ENCODE measurements at regions not wholly inside any gene's neighbourhood (a gene's known extent, or its start where the extent isn't known, plus 50 kb on each side); places are given as distances from the start of the nearest gene placed in this dataset.

GRCh38 chr7:119983468-119983867, 289.5 kb upstream of the KCND2 start:
- ChIA-PET CTCF (no interaction called here), RAD21 (ENCODE audit: unreplicated experiment) (no interaction called here), SMC1A (ENCODE audit: uncharacterized antibody, unreplicated experiment) (no interaction called here), POLR2A (no interaction called here)
- FAIRE-seq, result no peak
- H3K79me2 ChIP-seq (ENCODE audit: control insufficient read depth, insufficient read depth, low read length), result no peaks in the 10 kb centered on the region
- no TSS peak for BruUV-seq (replicated peaks)
- H3K4me1 ChIP-seq (ENCODE audit: control insufficient read depth, insufficient read depth, low read length), result no peaks in the 10 kb centered on the region
- DNase-seq (ENCODE audit: low read depth, low spot score), result no peak
- no peak overlapping the region for H3K27ac ChIP-seq (ENCODE audit: control insufficient read depth, insufficient read depth)
- no peak overlapping the region for H2AFZ ChIP-seq (ENCODE audit: control insufficient read depth, low read depth, low read length)
- H3K9ac ChIP-seq (ENCODE audit: control insufficient read depth, insufficient read depth, low read length), result no peak overlapping the region
- no peaks in the 10 kb centered on the region for H4K20me1 ChIP-seq (ENCODE audit: control insufficient read depth, insufficient read depth)
- 82% methylated on average over 5 of the region's 5 CpGs for WGBS (ENCODE audit: insufficient coverage, insufficient replicate concordance, low lambda C conversion rate, missing lambda C conversion rate)
- intact Hi-C loops (cut with micrococcal nuclease; ENCODE audit: unreplicated experiment), result no loop called here
- in situ Hi-C loops (cut with MboI), result no loop called here
- no peak overlapping the region for H3K4me3 ChIP-seq
- no peak overlapping the region for H3K4me2 ChIP-seq (ENCODE audit: control insufficient read depth, insufficient read depth)
- ATAC-seq, result no peak
- H3K27me3 ChIP-seq (replicated peaks in 1 of 2; ENCODE audit: control insufficient read depth in 2 of 2, insufficient read depth in 2 of 2, low read length in 1 of 2), result no peaks in the 10 kb centered on the region
- no peaks in the 10 kb centered on the region for H3K36me3 ChIP-seq (ENCODE audit: control insufficient read depth in 2 of 2, insufficient read depth in 2 of 2, low read length in 1 of 2)
- no peaks in the 10 kb centered on the region for H3K9me3 ChIP-seq (replicated peaks; ENCODE audit: control insufficient read depth, insufficient read depth, low read length)
- no peak for TF ChIP-seq EED (IDR thresholded peaks at IDR 0.05; ENCODE audit: low read depth)
- no peak for TF ChIP-seq USF2 (IDR thresholded peaks at IDR 0.05; ENCODE audit: borderline replicate concordance, low read depth, low read length)
- TF ChIP-seq SREBF1 (IDR thresholded peaks at IDR 0.05; ENCODE audit: low read length), result no peak
- no peak for TF ChIP-seq SMARCA5 (IDR thresholded peaks at IDR 0.05)
- no peak for TF ChIP-seq BCL3 (IDR thresholded peaks at IDR 0.05; ENCODE audit: borderline replicate concordance, insufficient read depth, low read depth, low read length, poor library complexity, severe bottlenecking)
- no peak for TF ChIP-seq MTA3 (IDR thresholded peaks at IDR 0.05; ENCODE audit: borderline replicate concordance, low read length)
- TF ChIP-seq TCF7 (IDR thresholded peaks at IDR 0.05; ENCODE audit: borderline replicate concordance), result no peak
- TF ChIP-seq TARDBP (IDR thresholded peaks at IDR 0.05; ENCODE audit: borderline replicate concordance), result no peak
- no peak for TF ChIP-seq PBX3 (IDR thresholded peaks at IDR 0.05; ENCODE audit: insufficient replicate concordance, low read depth, low read length)
- TF ChIP-seq MXI1 (IDR thresholded peaks at IDR 0.05; ENCODE audit: low read depth, low read length), result no peak
- TF ChIP-seq IRF5 (IDR thresholded peaks at IDR 0.05; ENCODE audit: borderline replicate concordance), result no peak
- no peak for TF ChIP-seq ZNF274 (IDR thresholded peaks at IDR 0.05; ENCODE audit: insufficient read depth, insufficient read length)
- TF ChIP-seq TAF1 (IDR thresholded peaks at IDR 0.05; ENCODE audit: borderline replicate concordance, low read depth, low read length), result no peak
- TF ChIP-seq KLF5 (IDR thresholded peaks at IDR 0.05; ENCODE audit: partially characterized antibody), result no peak
- no peak for TF ChIP-seq RBBP5 (conservative IDR thresholded peaks at IDR 0.05)
- TF ChIP-seq MYC (IDR thresholded peaks at IDR 0.05; ENCODE audit: insufficient read depth, insufficient read length, insufficient replicate concordance, low read length, severe bottlenecking), result no peak
- TF ChIP-seq MLLT1 (IDR thresholded peaks at IDR 0.05), result no peak
- no peak for TF ChIP-seq GATAD2B (conservative IDR thresholded peaks at IDR 0.05; ENCODE audit: low read depth)
- no peak for TF ChIP-seq SPI1 (IDR thresholded peaks at IDR 0.05; ENCODE audit: borderline replicate concordance, insufficient read depth, low read depth, low read length)
